GM12878 (cell line): ENCODE measurements at regions not wholly inside any gene's neighbourhood (a gene's known extent, or its start where the extent isn't known, plus 50 kb on each side); places are given as distances from the start of the nearest gene placed in this dataset.

ENCODE experiments used
- CBFB ChIP-seq: IDR thresholded peaks from 2 replicates; pipeline ENCODE4 v1.6.1; 2016; ENCODE audit warnings: antibody characterized with exemption, low read depth
- EP300 ChIP-seq, 2 experiments: fragments of 150-350 bp in 1 of 2; IDR thresholded peaks; 2 replicates each; pipeline ENCODE4 v1.6.1; 2011 to 2012; ENCODE audit warnings: low read depth in 2 of 2, low read length in 2 of 2, borderline replicate concordance in 1 of 2, improper control_type of control experiment in 1 of 2, inconsistent platforms in 1 of 2; ENCODE audit not compliant: control insufficient read depth in 1 of 2
- ESRRA ChIP-seq: IDR thresholded peaks from 2 replicates; pipeline ENCODE4 v1.6.1; 2012; ENCODE audit warnings: mild to moderate bottlenecking, low read length, improper control_type of control experiment
- ZNF274 ChIP-seq: IDR thresholded peaks from one replicate; pipeline ENCODE4 v1.8.0; 2011; ENCODE audit not compliant: insufficient read length, insufficient read depth
- ZSCAN29 ChIP-seq: fragments of 450-650 bp; IDR thresholded peaks from 2 replicates; pipeline ENCODE4 v1.6.1; 2017; ENCODE audit warnings: mild to moderate bottlenecking, moderate library complexity
- TF ChIP-seq, protein P1 (sequence below), 3 experiments: IDR thresholded peaks in 2 of 3; conservative IDR thresholded peaks in 1 of 3; 2 replicates each; pipeline ENCODE4 v1.5.1; 2011; ENCODE audit warnings: low read depth in 3 of 3, low read length in 3 of 3, mild to moderate bottlenecking in 3 of 3, control low read depth in 2 of 3, moderate library complexity in 2 of 3, inconsistent platforms in 1 of 3, mixed read lengths in 1 of 3; ENCODE audit not compliant: control insufficient read depth in 2 of 3, insufficient read depth in 1 of 3; ENCODE audit errors: extremely low read depth in 1 of 3

DNA sequence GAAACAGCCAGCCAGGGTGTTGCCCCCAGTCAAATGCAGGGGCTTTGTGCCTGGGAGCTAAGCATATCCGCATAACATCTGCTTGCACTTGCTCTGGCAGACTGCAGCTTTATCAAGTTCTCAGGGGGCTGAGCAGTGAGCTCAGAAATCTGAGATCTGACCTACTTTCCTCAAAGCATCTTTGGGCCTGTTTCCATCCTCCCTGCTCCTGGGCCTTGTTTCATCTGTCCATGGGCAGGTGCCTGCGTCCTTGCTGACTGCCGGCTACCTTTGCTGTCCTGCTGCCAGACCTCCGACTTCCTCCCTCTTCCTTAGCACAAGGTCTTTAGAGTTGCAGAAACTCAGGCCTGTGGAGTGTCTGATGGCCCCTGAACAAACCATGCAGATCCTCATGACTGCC lies 131.2 kb upstream of the B3GAT1 start:
- TF ChIP-seq, protein P1, sequence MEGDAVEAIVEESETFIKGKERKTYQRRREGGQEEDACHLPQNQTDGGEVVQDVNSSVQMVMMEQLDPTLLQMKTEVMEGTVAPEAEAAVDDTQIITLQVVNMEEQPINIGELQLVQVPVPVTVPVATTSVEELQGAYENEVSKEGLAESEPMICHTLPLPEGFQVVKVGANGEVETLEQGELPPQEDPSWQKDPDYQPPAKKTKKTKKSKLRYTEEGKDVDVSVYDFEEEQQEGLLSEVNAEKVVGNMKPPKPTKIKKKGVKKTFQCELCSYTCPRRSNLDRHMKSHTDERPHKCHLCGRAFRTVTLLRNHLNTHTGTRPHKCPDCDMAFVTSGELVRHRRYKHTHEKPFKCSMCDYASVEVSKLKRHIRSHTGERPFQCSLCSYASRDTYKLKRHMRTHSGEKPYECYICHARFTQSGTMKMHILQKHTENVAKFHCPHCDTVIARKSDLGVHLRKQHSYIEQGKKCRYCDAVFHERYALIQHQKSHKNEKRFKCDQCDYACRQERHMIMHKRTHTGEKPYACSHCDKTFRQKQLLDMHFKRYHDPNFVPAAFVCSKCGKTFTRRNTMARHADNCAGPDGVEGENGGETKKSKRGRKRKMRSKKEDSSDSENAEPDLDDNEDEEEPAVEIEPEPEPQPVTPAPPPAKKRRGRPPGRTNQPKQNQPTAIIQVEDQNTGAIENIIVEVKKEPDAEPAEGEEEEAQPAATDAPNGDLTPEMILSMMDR (IDR thresholded peaks at IDR 0.05 in 2 of 3, conservative IDR thresholded peaks at IDR 0.05 in 1 of 3; ENCODE audit: control insufficient read depth in 2 of 3, extremely low read depth in 1 of 3, insufficient read depth in 1 of 3, low read depth in 3 of 3, low read length in 3 of 3), result no peak
- no peak for TF ChIP-seq EP300 (IDR thresholded peaks at IDR 0.05; ENCODE audit: borderline replicate concordance in 1 of 2, control insufficient read depth in 1 of 2, low read depth in 2 of 2, low read length in 2 of 2)
- no peak for TF ChIP-seq ZSCAN29
- TF ChIP-seq ZNF274, result no peak
- TF ChIP-seq ESRRA, result no peak
- no peak for TF ChIP-seq CBFB
